ENCODE measurements at regions not wholly inside any gene's neighbourhood (a gene's known extent, or its start where the extent isn't known, plus 50 kb on each side); places are given as distances from the start of the nearest gene placed in this dataset.

DNA sequence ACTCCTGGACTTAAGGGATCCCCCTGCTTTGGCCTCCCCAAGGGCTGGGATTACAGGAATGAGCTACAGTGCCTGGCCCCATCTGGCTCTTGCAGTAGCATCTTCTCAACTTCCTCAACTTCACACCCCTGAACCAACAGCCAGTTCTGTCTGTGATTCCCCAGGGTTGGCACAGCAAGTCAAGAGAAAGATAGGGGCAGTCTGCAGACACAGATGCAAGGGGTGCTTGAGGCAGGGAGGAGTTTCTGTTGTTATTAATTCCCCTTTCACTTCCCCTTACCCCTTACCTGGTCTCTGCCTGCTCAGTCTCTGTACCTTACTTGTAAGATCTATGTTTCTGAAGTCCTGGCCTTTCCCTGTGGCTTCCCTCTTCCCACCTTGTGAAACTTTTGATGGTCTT, 54.1 kb upstream of the MEX3C start:
- Mint-ChIP-seq H3K4me3 (no peak overlapping the region), H3K4me1 (peaks cover 9% of the 10 kb centered on the region), H3K27ac (no peak overlapping the region), H3K36me3 (no peaks in the 10 kb centered on the region), H3K27me3 (ENCODE audit: insufficient read depth, low read depth) (peaks cover 3% of the 10 kb centered on the region), H3K9me3 (peaks cover 4% of the 10 kb centered on the region)
- Histone ChIP-seq H3K4me3 (no peak overlapping the region), H3K9me3 (ENCODE audit: low read depth) (no peaks in the 10 kb centered on the region), H3K27ac (no peak overlapping the region), H3K79me2 (ENCODE audit: low read depth) (no peaks in the 10 kb centered on the region), H3F3A (ENCODE audit: low read depth) (peaks cover 10% of the 10 kb centered on the region), H2AFZ (replicated peaks) (no peak overlapping the region), H4K20me1 (ENCODE audit: low read depth) (no peaks in the 10 kb centered on the region), H3K27me3 (no peaks in the 10 kb centered on the region), H3K4me1 (peaks cover 11% of the 10 kb centered on the region), H3K4me2 (no peak overlapping the region), H3K36me3 (no peaks in the 10 kb centered on the region), H3K9ac (no peak overlapping the region)
- no peak for DNase-seq (ENCODE audit: low spot score)
- TF ChIP-seq EZH2 (IDR thresholded peaks at IDR 0.05) (no peak), EZH2phosphoT487 (IDR thresholded peaks at IDR 0.05) (no peak)
- TF ChIP-seq, protein P1, sequence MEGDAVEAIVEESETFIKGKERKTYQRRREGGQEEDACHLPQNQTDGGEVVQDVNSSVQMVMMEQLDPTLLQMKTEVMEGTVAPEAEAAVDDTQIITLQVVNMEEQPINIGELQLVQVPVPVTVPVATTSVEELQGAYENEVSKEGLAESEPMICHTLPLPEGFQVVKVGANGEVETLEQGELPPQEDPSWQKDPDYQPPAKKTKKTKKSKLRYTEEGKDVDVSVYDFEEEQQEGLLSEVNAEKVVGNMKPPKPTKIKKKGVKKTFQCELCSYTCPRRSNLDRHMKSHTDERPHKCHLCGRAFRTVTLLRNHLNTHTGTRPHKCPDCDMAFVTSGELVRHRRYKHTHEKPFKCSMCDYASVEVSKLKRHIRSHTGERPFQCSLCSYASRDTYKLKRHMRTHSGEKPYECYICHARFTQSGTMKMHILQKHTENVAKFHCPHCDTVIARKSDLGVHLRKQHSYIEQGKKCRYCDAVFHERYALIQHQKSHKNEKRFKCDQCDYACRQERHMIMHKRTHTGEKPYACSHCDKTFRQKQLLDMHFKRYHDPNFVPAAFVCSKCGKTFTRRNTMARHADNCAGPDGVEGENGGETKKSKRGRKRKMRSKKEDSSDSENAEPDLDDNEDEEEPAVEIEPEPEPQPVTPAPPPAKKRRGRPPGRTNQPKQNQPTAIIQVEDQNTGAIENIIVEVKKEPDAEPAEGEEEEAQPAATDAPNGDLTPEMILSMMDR (IDR thresholded peaks at IDR 0.05): no peak

DNA sequence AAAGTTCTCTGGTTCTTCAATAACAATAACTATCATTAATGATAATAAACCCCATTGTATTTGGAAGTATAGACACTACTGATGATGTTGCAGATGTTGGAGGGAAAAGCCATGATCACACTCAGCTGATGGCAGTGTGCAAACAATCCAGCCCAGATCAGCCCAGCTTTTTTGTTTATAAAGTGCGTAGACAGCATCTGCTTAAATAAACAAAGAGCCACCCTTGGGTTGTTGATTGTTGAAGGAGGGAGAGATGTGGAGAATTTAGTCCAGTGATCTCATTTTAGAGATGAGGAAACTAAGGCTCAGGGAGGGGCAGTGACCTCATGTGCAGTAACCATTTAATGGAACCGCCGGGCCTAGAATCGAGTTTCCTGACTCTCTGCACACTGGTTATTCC, 56.0 kb upstream of the MEX3C start:
- Mint-ChIP-seq H3K4me1 (peaks cover 9% of the 10 kb centered on the region), H3K27me3 (ENCODE audit: insufficient read depth, low read depth) (peaks cover 3% of the 10 kb centered on the region), H3K4me3 (no peak overlapping the region), H3K9me3 (peaks cover 2% of the 10 kb centered on the region), H3K36me3 (no peaks in the 10 kb centered on the region), H3K27ac (no peak overlapping the region)
- Histone ChIP-seq H3K36me3 (no peaks in the 10 kb centered on the region), H3K9ac (no peak overlapping the region), H3K27me3 (no peaks in the 10 kb centered on the region), H2AFZ (replicated peaks) (no peak overlapping the region), H3K4me1 (peaks cover 11% of the 10 kb centered on the region), H3K27ac (no peak overlapping the region), H3K9me3 (ENCODE audit: low read depth) (no peaks in the 10 kb centered on the region), H3K4me3 (no peak overlapping the region), H3K79me2 (ENCODE audit: low read depth) (no peaks in the 10 kb centered on the region), H4K20me1 (ENCODE audit: low read depth) (no peaks in the 10 kb centered on the region), H3K4me2 (no peak overlapping the region), H3F3A (ENCODE audit: low read depth) (peaks cover 10% of the 10 kb centered on the region)
- TF ChIP-seq EZH2 (IDR thresholded peaks at IDR 0.05) (no peak), EZH2phosphoT487 (IDR thresholded peaks at IDR 0.05) (no peak)
- TF ChIP-seq, protein P1 (IDR thresholded peaks at IDR 0.05): no peak
- no peak for DNase-seq (ENCODE audit: low spot score)

DNA sequence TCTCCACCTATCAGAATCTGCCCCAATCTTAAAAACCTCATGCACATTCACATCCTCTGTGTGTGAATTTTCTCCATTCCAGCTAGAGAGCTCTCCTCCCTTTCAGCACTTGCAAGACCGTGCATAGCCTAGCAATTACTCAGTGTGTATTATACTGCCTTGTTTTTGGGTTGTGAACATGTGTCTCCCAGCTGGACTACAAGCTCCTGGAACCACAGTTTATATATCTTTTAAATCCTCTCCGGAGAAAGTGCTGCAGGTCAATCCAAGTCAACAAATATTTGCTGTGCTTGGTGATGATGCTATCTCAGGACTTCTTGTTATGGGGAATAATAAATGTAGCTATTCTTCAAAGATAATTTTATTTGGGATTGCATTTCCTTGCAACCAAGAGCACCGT, 58.2 kb upstream of the MEX3C start:
- H3K79me2 ChIP-seq (ENCODE audit: low read depth): no peaks in the 10 kb centered on the region
- H3K9ac ChIP-seq: no peak overlapping the region
- peaks cover 7% of the 10 kb centered on the region for H3K27me3 Mint-ChIP-seq (ENCODE audit: insufficient read depth, low read depth)
- H3K9me3 Mint-ChIP-seq: no peaks in the 10 kb centered on the region
- no peak overlapping the region for H3K27ac ChIP-seq
- H3K27ac Mint-ChIP-seq: no peak overlapping the region
- no peak overlapping the region for H2AFZ ChIP-seq (replicated peaks)
- H3K36me3 Mint-ChIP-seq: no peaks in the 10 kb centered on the region
- peaks cover under 1% of the 10 kb centered on the region for H3K4me1 Mint-ChIP-seq
- H3K4me3 ChIP-seq: no peak overlapping the region
- H3K4me1 ChIP-seq: peaks cover 2% of the 10 kb centered on the region
- no peaks in the 10 kb centered on the region for H3K36me3 ChIP-seq
- no peaks in the 10 kb centered on the region for H4K20me1 ChIP-seq (ENCODE audit: low read depth)
- H3K27me3 ChIP-seq: no peaks in the 10 kb centered on the region
- H3K9me3 ChIP-seq (ENCODE audit: low read depth): no peaks in the 10 kb centered on the region
- H3K4me2 ChIP-seq: no peak overlapping the region
- H3K4me3 Mint-ChIP-seq: no peak overlapping the region
- no peak for DNase-seq (ENCODE audit: low spot score)
- peaks cover under 1% of the 10 kb centered on the region for H3F3A ChIP-seq (ENCODE audit: low read depth)
- TF ChIP-seq EZH2phosphoT487 (IDR thresholded peaks at IDR 0.05) (no peak), EZH2 (IDR thresholded peaks at IDR 0.05) (no peak)
- TF ChIP-seq, protein P1 (IDR thresholded peaks at IDR 0.05): no peak

Data from neural progenitor cell (in vitro differentiated cells).